AML-193 (cell line): ENCODE measurements at regions not wholly inside any gene's neighbourhood (a gene's known extent, or its start where the extent isn't known, plus 50 kb on each side); places are given as distances from the start of the nearest gene placed in this dataset.
"Not testable (repeated sequence)": the region's sequence is repeated elsewhere in the genome, so short reads cannot be mapped to it uniquely, and the experiment has no call there.

Experiments used
- DNase-seq, 2 experiments: peaks; one replicate each; lab custom pipeline; 2025; lab: John Stamatoyannopoulos, UW

- DNase-seq: no peak
These were observed 220.2 kb upstream of the MYO3A start for GRCh38 chr10:25713894-25714240.

- no peak for DNase-seq
These were observed 209.8 kb upstream of the MYO3A start for GRCh38 chr10:25724241-25724640.

DNA sequence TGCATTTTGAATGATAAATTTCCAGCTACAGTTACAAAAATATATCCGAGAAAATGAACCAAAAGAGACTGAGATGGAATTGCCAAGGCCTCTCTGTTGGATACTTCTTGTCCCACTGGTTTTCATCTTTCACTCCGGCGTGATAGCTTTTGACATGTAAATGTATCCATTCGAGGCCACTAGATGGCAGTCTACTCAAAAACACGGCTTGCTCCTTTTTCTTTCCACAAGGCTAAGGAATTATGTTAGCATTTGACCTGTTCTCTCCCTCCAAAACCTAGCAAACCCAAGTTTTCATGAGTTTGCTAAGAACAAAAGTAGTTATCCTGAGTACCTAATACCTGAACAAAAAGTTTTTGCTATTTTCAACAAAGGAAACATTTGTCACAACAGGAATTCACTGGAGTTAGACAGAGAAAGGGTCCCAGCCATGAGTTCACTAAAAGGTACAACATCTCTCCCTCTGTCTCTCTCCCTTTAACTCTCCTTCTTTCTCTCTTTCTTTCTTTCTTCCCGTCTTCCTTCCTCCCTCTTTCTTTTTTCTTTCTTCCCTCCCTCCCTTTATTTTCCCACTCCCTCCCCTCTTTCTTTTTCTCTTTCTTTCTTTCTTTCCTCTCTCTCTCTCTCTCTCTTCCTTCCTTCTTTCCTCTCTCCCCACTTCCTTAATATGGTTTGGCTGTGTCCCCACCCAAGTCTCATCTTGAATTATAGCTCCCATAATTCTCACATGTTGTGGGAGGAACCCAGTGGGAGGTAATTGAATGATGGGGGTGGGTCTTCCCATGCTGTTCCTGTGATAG, 207.9 kb upstream of the MYO3A start:
- peak; percentile 37 to 41 for DNase-seq

DNA sequence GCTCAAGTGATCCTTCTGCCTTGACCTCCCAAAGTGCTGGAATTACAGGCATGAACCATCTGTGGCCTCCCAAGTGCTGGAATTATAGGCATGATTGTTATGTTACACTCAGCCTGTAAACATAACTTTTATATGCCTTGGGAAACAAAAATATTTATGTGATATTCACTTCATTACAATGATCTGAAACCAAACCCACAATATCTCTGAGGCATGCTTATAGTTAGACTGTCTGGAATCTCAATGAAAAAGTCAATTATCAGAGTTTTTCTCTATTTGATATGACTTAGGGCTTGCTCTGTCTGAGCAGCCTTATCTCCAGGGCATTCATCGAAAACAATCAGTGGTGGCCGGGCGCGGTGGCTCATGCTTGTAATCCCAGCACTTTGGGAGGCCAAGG, 195.3 kb upstream of the MYO3A start:
- DNase-seq: no peak

DNA sequence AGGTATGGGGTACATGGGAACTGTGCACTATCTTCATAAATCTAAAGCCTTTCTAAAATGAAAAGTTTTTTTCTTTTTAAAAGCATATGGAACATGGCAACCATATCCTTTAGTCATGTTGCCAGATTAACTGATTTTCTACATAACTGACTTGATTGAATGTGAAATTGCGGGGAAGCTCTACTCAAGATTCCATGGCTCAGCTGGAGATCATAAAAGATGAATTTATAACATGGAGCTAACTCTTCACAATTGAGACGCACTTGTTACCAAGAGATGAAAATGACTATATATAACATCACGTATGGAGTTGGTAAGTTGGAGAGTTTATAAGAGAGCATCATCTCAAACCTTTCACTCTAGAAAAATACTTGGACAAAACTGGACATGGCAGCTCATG, 190.2 kb upstream of the MYO3A start:
- DNase-seq: no peak

DNA sequence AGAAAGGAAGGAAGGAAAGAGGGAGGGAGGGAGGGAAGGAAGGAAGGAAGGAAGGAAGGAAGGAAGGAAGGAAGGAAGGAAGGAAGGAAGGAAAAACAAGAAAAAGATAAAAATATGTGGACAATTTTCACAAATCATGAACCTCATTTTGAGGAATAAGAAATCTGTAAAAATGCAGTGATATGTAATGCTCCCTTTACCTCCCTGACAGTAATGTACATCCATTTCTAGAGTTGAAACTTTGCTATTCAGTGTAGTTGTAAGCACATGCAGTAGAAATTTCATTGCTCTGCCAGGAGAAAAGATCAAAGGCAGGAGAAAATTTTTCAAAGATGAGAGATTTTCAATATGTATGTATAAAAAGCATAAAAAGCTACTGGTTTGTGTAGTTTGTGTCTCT, 189.5 kb upstream of the MYO3A start:
- DNase-seq: no peak

- DNase-seq: no peak
These were observed 188.1 kb upstream of the MYO3A start for GRCh38 chr10:25745976-25746375.

DNA sequence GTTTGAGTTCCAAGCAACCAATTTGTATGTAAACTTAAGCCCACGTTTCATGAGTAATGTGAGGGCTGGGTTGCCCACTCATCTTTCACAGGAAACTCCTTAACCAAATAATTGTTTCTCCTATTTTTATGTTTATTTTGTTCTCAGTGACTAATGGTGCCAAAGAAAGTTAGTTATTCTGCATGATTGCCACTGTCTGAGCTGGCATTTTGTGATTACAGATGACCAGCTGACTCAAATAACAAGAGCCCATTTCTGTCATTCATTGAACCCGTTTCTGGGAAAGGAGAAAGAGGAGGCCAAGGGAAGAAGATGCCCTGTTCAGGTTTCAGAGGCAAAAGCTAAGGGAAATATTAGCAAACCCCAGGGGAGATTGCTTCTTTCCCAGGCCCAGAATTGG, 186.9 kb upstream of the MYO3A start:
- DNase-seq: no peak

DNA sequence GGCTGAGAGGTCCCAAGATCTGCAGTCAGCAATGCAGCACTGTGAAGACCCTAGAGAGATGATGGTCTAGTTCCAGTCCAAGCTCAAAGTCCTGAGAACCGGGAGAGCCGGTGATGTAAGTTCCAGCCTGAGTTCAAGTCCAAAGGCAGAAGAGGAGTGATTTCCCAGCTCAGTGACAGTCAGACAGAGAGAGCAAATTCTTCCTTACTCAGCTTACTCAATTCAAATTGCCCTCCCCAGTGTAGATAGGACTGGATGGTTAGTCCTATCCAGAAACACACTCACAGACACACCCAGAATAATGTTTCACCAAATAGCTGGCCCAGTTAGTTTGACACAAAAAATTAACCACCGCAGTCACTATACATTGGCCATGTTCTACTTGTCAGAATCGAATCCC, 185.5 kb upstream of the MYO3A start:
- no peak for DNase-seq

- peak; percentile 41 to 59 for DNase-seq
These were observed 180.3 kb upstream of the MYO3A start for GRCh38 chr10:25753776-25754175.

GRCh38 chr10:25755874-25756273, 178.2 kb upstream of the MYO3A start:
- not testable (repeated sequence) for DNase-seq

DNA sequence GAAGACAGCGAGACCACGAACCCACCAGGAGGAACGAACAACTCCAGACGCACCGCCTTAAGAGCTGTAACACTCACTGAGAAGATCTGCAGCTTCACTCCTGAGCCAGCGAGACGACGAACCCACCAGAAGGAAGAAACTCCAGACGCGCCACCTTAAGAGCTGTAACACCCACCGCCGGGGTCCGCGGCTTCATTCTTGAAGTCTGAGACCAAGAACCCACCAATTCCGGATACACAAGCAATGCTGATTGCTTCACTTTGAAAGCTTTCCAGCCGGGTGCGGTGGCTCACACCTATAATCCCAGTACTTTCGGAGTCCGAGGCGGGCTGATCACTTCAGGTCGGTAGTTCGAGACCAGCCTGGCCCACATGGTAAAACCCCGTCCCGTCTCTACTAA, 177.2 kb upstream of the MYO3A start:
- DNase-seq: no peak

DNA sequence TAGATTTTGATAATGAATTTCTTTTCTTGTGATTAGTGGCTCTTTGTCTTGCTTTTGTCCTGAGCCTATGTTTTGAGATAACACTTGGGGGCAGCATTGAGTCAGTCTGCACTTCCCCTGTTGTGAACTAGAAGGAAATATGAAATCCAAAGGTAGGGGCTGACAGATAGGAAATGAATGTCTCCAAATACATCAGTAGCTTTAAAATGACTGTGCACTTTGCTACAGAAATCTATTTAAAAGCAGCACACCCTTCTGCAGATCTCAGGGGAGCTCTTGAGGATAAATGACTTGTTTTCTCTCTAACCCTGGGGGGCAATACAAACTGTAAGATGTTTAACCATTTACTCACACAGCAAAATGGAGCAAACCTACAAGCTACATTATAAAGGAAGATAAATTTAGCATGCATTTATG, 176.0 kb upstream of the MYO3A start:
- DNase-seq: peak; percentile 44 to 51

DNA sequence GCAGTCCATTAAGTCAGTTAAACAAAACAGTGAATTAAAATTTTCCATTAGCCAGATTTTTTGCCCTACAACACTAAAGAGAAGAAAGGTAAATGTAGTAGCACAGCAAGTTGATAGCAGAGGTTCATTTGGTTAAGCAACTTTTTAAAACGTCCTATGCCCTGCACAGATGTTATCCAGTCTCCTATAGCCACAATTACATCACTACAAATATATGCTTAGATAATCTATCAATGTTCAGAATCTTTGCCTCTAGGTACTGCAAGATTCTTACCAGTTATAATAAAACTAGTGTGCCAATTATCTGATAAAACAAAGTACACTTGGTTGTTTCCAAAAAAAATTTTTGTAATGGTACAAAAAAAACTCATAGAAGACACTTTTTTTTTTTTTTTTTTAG, 175.5 kb upstream of the MYO3A start:
- no peak for DNase-seq

DNA sequence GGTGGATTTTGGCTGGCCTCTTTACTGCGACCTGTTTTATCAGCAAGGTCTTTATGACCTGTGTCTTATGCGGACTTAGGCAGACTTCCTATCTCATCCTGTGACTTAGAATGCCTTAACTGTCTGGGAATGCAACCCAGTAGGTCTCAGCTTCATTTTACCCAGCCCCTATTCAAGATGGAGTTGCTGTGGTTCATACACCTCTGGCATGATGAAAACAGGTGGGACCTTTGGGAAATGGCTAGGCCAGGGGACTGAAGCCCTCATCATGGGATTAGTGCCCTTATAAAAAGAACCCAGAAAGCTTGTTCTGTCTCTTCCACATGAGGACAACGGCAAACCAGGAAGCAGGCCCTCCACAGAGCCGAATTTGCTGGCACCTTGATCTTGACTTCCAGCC, 172.1 kb upstream of the MYO3A start:
- DNase-seq: no peak

DNA sequence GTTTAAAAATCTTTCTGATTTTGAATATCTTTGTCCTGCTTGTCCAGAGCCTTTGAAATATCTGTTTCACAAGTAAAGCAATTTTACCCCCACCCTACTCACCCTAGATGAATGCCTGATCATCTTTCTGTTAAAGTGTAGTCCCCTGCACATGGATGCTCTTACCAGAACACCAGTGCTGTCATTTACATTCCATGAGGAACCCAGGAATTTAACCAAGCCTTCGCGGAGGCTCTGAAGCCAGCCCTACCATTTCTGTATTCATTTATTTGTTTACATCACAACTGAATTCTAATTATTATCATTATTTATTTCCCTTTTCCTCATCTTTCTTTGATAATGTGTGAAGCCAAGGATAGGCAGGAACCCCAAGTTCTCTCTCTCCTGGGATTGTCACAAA, 167.8 kb upstream of the MYO3A start:
- DNase-seq: no peak

DNA sequence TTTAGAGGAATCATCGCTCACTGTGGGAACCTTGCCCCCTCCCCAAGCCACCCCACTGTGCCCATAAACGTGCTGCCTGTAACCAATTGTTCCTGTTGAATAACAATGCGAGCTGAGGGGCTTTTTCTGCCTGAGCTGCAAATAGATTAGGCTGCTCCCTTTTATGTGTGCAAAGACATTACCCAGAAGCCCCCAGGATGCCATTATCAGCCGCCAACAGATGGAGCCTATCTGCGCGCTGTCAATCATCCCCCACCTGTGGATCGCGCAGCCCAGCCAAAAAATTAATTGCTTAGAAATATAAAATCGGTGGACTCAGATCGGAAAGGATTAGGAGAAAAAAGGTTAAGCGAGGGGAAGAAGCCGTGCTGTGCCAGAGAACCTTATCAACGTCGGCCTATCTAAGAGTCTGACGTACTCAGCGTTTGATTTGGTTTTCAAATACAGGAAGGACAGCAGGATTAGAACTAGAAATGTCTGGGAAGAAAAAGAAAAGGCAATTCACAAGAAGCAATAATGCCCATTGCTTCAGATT, 167.3 kb upstream of the MYO3A start:
- no peak for DNase-seq

DNA sequence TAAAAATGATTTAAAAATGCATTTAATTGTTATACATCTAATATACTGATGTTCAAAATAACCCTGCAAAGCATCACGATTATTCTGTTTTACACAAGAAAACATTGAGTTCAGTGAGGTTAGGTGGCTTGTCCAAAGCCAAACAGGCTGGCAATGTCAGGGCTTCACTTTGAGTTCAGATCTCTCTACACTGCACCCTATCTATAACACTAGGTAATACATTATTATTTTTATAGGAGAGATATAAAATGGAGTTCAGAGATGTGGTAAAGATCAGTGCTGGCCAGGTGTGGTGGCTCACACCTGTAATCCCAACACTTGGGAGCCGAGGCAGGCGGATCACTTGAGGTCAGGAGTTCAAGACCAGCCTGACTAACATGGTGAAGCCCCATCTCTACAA, 165.9 kb upstream of the MYO3A start:
- peak in 1 of 2 experiments; percentile 3 for DNase-seq

DNA sequence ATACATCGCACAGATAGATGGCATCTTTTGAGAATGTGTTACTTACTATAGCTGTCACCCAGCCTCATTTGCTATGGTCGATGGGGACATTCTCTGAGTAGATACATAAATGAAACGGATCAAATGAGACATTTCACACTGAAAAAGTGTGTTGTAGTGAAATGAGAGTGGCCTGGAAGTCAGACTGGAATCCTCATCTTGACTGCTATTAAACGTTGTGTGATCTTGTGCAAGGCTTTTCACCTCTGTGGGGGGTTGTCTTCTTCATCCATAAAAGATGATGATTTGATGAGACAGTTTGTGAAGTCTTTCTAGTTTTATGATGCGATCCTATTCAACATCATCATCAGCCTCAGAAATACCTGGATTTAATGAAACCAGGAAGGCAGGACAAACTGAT, 155.4 kb upstream of the MYO3A start:
- DNase-seq: no peak

DNA sequence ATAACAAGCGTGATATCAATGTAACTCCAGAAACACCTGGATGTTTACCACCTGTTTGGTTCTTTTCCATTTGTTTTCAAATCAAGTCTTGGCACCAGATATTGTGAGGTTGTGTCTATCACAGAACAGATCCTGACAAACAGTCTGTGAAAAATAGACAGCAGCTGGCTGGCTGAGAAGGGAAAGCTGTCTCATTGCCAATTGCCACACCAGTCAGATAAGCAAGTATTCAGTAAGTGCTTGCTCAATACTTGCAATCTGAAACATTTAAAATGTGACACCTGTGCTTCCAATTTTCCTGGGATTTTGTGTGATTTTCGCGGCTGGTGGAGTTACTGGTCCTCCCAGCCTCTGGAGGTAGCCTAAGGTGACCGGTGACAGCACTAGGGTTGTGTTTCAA, 147.9 kb upstream of the MYO3A start:
- no peak for DNase-seq

- no peak for DNase-seq
These were observed 147.1 kb upstream of the MYO3A start for GRCh38 chr10:25786899-25787298.

- no peak for DNase-seq
These were observed 136.1 kb upstream of the MYO3A start for GRCh38 chr10:25797888-25798429.

DNA sequence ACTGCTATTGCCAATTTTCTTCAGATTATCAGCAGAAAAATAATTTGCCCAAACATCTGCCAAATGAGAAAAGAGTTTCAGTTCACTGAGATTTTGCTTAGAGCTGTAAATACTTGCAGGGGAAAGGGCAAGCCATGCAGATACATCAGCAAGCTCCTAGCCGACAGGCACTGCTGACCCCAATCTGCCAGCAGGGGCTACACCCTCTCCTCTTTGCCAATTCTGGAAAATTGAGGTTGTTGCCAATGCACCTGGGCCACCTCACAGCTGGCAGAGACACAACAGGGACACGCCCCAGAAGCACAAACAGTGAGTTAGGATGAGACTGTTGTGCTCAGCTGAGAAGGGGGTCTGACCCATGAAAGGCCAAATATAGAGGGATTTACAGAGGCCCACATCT, 129.5 kb upstream of the MYO3A start:
- no peak for DNase-seq

DNA sequence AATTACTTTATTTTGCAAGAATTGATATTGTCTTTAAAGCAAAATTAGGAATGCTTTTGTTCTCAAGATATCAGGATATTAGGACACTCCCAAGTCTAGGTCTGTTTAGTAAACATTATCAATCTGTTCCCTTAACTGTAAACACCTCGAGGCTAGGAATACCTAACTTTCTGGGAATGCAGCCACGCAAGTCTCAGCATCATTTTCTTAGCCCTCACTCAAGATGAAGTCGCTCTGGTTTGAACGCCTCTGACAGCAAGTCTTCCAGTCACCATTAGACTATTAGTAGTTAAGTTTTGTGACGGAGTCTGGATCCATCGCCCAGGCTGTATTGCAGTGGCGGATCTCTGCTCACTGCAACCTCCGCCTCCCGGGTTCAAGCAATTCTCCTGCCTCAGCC, 128.0 kb upstream of the MYO3A start:
- no peak for DNase-seq
